ENCODE measurements at regions not wholly inside any gene's neighbourhood (a gene's known extent, or its start where the extent isn't known, plus 50 kb on each side); places are given as distances from the start of the nearest gene placed in this dataset.
"Not testable (repeated sequence)": the region's sequence is repeated elsewhere in the genome, so short reads cannot be mapped to it uniquely, and the experiment has no call there.

DNA sequence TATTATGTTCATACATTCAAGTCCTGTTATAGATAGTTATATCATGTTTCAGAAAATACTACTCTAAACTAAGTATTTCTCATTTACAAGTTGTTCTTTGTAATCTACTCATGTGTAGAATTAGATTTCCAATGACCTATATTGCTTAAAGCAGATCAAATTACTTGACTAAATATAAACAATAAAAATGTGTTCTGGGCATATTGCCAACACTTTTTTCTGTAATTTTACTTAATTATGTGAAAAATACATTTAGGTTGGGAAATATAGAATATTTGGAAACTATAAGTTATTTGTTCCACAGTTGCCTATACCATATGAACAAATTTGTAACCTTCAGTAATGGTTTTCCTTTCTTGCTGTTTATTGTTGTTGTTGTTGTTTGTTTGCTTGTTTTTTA lies 275.2 kb upstream of the PCDH9 start:
- FAIRE-seq, result no peak

DNA sequence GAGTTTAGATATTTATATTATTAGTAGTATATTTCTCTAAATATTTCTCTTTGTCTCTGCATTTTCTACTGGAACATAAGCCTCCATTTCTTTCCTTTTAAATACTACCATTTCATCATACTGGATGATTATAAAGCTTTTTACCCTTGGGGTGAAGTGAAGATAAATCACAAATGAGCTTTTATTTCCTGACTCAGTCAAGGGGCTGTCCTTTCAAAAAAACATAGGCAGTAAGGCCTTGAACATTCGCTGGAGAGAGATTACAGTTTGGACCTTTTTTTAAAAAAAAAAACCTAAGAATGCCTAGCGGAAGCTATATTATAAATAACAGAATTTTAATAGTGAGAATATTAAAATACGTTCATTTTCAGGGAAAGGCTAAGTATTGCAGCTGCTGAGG lies 268.8 kb upstream of the PCDH9 start:
- FAIRE-seq, result no peak

DNA sequence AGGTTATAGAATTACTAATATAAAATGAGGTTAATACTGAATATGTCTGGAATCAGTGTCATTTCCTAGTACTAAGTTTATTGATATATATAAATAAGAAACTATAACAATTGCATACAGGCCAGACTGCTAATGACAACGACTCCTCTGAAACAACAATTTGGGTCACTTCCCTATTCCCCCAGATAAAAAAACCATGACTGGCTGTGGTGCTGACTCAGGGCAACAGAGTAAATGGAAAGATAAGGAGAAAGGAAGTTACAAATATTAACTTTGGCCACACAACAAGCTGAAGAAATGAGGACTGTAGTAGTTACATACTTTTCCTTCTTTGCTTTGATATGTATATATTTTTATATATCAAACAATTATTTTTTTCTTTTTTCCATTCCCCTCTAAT lies 263.7 kb upstream of the PCDH9 start:
- no peak for FAIRE-seq

DNA sequence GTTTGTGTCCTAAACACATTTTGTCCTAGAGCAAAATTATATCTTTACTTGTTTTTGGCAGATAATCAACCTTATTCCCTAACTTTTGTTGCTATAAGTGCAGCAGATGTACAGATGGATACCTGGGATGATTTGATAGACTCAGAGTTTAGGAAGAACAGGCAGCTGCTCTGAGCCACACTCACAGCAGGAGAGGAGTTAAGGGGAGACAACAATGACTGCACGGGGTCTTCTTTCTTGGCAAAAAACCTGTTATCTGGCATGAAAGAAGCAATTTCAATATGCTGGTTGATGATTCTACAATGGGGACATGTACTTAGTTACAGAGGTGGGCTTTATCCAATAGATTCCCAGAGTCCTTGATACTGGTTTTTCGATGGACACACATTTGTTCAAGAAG lies 258.9 kb upstream of the PCDH9 start:
- FAIRE-seq, result no peak

DNA sequence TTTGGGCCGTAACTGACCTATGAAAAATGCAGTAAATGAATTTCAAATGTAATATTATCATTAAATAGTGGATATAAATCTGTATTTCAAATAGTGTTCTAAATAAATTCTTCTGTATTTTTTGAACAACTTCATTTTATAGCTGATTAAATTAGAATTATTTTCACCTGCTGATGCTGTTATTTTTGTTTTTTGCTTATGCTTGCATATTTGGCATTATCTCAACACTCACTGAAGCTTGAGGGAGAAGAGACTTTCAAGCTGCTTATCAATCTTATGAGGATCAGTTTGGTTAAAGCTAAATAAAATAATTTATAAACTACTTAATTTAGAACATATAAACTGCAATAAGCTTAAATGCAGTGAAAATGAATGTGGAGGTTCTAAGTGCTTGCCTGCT lies 251.3 kb upstream of the PCDH9 start:
- no peak for FAIRE-seq

DNA sequence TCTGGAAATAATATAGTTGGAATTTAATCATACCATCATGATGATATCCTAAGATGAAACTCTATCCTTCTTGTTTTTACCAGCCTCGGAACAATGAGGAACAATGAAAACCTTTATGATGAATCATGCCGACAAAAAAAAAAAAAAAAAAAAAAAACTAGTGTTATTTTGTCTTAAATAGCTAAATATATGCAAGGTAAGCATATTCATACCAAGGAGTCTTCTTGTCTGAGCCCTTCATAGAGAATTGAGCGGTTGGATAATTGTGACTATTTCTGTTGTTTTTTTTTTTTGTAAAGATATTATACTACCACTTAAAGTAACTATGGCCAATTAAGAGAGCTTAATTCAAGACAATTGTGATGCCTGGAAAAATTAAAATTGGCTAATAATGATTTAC lies 244.0 kb upstream of the PCDH9 start:
- FAIRE-seq, result no peak

DNA sequence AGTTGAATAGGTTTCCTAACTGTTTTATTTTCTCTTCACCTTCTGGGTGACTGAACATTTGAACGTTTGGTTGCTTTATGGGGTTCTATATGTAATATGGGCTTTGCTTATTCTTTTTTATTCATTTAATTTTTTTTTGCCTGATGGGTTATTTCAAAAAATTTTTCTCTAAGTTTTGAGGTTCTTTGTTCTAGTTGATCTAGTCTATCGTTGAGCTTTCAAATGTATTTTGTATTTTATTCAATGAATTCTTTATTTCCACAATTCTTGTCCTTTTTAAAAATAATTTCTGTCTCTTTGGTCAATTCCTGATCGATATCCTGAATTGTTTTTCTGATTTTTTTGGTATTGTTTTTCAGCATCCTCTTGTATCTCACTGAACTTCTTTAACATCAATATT lies 239.5 kb upstream of the PCDH9 start:
- no peak for FAIRE-seq

DNA sequence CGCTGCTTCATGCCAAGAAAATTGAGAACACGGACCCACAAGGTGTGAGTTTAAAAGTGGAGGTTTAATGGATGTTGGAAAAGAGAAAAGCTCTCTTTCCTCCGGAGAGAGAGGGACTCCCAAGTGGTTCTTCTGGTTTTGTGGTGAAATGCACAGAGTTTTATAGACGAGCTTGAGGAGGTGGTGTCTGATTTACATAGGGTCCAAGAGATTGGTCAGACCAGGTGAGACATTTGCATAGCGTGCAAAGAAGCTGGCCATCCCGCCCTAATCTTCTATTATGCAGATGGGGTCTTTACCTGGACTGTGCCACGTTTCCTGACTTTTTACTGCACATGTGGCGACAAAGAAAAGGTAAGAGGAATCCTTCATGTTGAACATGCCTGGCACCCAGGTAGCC lies 236.4 kb upstream of the PCDH9 start:
- FAIRE-seq, result no peak

DNA sequence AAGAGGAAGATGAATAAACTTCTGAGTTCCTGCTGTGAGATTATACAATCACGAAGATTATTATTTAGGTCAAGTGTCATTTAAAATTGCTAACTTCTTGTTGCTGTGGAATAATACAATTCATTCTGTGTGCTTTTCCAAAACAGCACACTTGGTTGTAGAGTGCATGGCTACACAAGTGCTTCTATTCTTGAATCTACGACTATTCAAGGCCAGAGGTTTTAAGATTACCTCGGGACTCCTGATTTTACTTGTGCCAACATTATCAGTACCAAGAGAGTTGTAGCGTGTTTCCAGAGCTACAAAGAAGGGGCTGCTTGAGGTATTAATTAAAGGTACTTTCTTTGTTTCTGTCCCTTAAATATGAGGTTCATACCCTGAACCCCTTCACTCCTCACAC lies 234.0 kb upstream of the PCDH9 start:
- FAIRE-seq, result no peak

DNA sequence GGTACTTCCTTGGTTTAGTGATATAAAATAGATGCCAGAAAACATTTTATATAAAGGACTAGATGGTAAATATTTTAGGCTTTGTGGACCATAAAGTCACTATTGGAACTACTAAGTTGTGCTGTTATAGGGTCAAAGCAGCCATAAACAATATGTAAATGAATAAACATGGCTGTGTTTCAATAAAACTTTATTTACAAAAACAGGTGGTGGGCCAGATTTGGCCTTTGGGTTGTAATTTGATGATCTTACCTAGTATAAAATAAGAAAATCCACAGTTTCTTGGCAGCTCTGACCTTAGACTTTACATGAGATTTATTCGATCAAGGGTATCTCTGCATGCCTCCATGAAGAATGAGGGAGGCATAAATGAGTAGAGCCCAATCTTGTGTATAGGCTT lies 232.0 kb upstream of the PCDH9 start:
- FAIRE-seq, result no peak

DNA sequence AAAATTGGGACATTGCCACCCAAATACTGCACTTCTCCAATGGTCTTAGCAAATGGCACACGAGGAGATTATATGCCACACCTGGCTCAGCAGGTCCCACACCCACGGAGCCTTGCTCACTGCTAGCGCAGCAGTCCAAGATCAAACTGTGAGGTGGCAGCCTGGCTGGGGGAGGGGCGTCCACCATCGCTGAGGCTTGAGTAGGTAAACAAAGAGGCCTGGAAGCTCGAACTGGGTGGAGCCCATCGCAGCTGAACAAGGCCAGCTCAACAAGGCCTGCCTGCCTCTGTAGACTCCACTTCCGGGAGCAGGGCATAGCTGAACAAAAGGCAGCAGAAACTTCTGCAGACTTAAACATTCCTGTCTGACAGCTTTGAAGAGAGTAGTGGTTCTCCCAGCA lies 222.4 kb upstream of the PCDH9 start:
- FAIRE-seq, result not testable (repeated sequence)

DNA sequence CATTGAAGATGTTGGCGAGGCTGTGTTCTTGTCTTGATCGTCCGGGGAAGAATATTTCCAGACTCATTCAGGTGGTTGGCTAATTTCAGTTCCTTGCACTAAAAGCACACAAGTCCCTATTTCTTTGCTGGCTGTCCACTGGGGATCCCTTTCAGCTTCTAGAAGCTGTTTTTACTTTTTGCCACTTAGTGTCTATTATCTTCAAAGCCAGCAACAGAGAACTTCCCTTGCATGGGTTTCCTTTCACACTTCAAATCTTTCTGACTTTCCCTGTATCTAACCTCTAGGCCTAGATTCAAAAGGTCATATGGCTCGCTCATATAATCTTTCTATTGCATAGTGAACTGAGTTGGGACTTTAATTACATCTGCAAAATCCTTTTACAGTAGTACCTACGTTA lies 215.3 kb upstream of the PCDH9 start:
- FAIRE-seq, result no peak

DNA sequence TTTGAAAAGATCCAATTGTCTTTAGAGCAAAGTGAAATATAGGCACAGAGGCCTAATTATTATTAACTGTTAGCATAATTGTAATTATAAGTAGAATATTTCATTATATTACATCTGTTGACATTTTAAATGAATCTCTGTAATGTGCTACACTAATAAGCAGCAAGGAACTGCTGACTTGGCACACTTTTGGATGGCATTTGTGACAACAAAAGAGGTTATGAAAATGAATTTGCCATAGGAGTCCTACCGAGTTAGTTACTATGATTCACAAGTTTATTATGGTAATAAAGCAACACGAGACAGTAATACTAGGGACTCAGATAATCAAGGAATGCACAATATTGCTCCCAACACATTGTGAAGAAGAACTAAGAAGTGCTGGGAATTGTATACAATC lies 213.8 kb upstream of the PCDH9 start:
- FAIRE-seq, result no peak

DNA sequence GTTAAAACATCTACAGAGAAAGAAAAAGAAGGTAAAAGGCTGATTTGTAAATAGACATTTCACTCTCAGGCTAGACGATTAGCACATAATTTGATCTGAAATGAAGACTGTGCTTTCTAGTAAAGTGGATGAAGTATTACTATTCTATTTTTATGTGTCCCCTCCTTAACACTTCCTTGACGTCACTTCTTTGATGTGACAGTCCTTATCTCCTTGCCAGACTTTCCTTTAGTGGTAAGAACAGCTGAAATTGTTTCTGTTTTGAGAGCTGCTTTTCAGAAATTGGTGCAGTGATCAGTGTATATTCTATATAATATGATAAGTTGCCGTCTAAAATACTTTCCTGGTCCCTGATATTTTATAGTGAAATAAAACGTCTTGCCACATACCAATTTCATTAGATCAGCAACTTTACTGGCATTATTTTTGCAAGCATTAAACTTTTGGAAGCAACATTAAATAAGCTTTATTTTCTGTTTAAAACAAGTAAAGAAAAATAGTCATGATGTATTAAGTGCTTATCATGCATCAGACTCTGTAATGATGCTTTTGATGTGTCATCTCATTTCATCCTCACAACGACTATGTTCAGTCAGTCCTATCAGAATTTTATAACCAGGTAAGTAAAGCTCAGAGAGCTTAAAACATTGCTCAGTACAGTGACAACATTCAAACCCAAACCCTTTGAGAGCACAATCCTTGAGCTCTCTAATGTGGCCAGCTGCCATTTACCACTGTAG lies 210.3 kb upstream of the PCDH9 start:
- no peak for FAIRE-seq

DNA sequence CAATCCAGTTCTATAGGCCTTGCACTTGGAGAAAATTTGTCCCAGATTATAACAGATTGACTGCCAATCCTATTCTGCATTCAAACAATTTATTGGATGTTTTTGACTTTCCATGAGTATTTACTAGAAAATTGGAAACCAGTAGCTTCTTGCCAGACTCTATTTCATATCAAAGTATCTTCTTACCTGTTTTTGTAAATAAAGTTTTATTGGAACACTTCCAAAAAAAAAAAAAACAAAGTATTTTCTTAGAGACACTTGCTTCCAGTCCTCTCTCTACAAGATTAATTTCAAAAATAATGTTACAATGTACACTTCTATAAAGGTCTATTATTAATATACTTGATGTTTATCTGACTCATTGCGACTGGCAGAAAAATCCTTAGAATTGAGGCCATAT lies 209.2 kb upstream of the PCDH9 start:
- no peak for FAIRE-seq

DNA sequence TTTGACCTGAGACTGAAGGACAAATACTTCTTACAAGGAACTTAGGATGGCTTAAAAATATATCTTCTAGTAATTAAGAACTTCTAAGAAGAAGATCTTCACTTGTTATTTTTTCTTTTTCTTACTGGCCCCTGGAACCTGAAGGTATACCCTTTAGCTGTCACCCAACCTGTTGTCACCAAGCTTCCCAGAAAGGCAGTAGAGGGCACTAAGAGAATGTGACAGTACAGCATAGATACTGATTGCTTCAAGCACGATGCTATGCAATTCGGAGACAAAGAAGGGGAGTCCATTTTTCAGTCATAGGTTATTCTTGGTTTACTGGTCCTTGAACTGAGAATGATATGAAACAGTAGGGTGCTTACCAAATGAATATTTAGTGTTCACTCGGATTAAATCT lies 208.3 kb upstream of the PCDH9 start:
- FAIRE-seq, result no peak

DNA sequence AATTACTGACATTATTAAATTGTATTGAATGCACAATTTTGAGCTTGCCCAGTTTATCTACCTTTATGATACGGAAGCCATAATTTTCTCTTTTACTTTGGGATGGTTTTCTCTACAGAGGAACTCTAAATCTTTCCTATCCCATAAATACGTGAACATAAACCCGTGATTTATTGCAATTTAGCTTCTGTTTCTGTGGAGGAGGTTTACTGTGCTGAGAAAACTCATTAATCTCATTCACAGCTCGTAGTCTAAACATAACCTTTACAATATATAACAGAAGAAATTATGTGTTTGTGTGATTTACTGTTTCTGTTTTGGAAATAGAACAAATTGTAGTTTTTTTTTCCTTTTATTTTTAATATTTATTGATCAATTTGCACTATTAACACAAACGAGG lies 207.1 kb upstream of the PCDH9 start:
- no peak for FAIRE-seq

DNA sequence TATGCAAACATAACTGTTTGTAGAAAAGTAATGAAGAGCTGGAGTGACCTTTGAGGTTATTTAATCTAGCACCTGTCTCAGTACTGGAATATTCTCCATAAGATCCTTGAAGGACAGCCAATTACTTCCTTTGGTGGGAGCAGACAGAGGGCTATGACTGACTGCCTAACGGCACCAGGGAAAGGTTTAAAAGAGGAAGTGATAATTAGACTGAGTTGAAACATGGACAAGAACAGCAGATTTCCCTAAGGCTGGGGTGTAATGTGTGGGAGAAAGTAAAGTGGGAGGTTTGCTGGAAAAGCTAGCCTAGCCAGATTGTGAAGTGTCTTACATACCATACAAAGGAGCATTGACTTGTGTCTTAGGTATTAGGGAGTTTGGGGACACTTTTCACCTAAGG lies 191.3 kb upstream of the PCDH9 start:
- no peak for FAIRE-seq

DNA sequence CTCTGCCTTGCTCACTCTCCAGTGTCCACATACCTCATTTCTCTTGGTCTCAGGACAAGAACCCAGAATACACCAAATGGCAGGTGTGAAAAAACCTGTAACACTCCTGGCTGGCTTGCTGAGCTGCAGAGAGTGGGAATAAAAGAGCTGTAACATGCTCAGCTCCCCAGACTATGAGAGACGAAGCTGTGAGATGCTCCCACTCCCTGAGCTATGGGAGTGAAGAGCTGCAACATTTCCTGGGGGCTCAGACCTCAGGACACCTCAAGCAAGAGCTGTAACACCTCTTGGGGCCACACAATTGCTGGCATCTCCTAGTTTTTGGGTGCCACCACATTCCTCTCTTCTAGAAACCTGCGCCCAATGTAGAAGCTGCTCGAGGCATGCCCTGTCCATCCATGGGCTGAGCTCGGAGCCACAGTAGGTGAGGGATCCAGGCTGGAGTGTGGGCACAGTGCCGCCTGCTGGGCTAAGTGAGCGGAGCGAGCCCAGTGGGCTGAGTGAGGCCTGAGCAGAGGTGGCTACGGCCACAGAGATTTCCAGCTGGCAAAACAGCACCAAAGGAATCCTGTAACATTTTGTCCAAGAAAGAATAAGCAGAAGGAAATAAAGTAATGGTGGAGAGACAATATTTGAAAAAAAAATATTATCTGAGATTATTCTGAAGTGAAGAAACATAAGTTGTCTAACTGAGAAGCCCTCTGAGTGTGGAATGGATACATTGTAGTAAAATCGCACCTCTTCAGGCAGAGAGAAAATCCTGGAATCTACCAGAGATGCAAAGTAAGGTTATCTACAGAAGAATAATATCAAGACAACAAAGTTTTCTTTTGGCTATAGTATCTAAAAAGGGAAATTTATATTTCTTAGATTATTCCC lies 186.2 kb upstream of the PCDH9 start:
- no peak for FAIRE-seq

DNA sequence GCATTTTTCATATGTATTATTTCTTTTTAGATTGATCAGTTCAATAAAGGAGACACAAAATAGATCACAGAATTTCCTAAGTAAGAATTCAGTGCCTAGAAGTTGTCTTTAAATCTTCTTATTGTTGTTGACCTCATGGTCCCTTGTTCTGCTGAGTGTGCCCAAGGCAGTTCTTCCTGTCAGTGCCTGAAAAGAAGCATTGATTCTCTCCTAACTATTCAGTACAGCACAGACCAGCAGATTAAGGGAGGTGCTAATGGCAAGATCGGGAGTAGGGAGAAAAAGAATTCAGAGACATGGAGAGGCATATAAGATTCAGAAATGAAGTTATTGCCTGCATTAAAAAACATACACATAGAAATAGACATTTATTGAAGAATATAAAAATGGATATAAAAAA lies 180.5 kb upstream of the PCDH9 start:
- FAIRE-seq, result no peak

DNA sequence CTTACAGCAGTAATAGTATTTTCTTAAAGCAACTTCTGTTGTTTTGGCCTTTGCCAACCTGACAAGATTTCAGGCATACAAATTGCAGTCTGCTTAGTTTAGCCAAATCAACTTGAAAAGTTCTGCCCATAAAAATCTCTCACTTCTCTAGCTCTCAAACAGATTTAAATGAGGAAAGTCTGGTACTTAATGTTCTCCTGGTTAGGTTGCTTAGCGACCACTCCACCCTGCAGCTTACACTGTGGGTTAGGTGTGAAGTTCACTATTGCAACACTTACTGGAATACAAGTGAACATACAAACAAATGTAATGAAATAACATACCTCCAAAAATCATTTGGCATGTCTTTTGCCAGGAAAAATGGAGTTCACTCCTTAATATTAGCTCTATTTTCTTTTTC lies 178.7 kb upstream of the PCDH9 start:
- FAIRE-seq, result no peak

DNA sequence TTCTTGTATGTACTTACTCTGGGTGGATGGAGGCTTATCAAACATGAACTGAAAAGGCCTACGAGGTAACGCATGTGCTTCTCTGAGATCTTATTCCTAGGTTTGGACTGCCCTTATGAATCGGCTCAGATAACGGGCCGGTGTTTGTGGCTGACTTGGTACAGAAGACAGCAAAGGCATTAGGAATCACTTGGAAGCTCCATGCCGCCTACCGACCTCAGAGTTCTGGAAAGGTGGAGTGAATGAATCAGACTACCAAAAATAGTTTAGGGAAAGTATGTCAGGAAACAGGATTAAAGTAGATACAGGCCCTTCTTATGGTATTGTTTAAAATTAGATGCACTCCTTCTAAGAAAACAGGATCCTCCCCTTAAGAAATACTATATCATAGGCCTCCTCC lies 172.4 kb upstream of the PCDH9 start:
- no peak for FAIRE-seq

DNA sequence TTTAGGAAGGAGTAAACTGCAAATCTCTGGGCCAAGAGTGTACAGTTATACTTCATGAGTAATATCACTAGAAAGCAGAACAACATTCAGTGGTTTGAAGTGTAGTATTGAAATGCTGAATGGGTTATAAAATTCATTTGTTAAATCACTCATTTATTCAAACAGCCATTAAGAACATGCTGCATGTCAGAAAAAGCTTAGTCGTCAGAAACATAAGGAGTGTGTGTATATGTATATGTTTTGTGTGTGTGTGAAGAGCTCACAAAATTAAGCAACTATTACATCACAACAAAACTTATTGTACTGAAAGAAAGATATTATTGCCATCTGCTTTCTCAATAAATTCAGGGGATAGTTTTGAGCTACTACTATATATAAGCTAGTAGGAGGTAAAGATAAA lies 165.4 kb upstream of the PCDH9 start:
- no peak for FAIRE-seq

DNA sequence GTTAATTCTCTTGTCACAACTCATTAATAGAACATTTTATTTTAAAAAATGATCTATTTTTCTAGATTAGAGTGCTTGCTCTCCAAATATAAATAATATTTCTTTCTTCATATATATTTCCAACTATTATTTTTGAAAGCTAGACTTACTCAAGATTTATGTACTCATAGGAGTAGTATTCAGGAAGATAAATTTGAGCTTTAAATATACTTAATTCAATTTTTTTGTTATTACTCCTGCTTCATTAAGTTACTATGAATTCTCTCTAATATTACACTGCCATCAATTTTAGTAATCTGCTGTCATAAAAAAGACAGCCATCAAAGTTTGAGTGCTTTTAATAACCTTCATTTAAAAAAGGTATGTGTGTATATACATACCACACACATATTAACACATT lies 161.9 kb upstream of the PCDH9 start:
- no peak for FAIRE-seq

All from G401.6 (cell line).